ENCODE measurements at regions not wholly inside any gene's neighbourhood (a gene's known extent, or its start where the extent isn't known, plus 50 kb on each side); places are given as distances from the start of the nearest gene placed in this dataset.

Small RNAs in the stretch of these regions (small RNA-seq; reads per million reads assigned to genes)
- 0 reads per million in 7 experiments for gene RNU6-38P
- 0 to 0.20 (median 0) reads per million in 7 experiments for gene RNY1P5
